GM18507 (cell line): ENCODE measurements at regions not wholly inside any gene's neighbourhood (a gene's known extent, or its start where the extent isn't known, plus 50 kb on each side); places are given as distances from the start of the nearest gene placed in this dataset.
A peak's percentile ranks its signal among the peaks of the same experiment; 100 is the strongest.

Experiments
- DNase-seq: peaks from one replicate; pipeline ENCODE4 v3.0.0; 2011; ENCODE audit warnings: low read depth; ENCODE audit not compliant: insufficient read length; ENCODE audit errors: extremely low spot score
- FAIRE-seq: peaks from 2 replicates; lab custom pipeline; 2011; peaks lifted over from hg19 to GRCh38; lab: Jason Lieb, UNC

DNA sequence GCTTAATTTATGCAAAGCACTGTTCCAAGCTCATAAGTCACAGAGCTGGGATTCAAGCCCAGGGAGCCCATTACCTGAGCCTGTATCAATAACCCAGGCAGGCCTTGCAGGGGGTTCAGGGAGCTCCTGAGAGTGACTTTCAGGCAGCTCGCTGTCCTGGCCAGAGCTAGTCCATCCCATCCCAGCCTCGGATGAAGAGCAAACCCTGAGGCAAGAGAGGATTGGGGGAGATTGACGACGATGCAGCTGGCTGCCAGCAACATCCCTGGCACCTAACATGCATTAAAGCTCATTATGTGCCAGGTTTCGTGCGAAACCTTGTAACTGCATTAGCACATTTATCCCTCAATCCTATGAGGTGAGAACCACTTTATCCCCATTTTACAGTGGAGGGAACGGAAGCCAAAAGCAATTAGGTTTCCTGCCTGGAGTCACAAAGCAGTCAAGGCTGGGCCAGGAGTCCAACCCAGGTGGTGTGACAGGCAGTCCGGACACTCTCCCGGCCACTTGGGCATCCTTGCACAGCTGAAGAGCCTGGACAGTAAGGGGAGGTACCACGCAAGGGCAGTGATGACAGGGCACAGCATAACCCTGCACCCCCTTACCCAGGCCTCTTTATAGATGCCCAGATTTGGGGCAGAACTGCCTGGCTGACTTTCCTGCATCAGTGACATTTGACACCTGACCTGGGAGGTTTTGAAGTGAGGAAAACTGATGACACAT, 129.8 kb upstream of the CHST15 start:
- no peak for DNase-seq
- FAIRE-seq: no peak

DNA sequence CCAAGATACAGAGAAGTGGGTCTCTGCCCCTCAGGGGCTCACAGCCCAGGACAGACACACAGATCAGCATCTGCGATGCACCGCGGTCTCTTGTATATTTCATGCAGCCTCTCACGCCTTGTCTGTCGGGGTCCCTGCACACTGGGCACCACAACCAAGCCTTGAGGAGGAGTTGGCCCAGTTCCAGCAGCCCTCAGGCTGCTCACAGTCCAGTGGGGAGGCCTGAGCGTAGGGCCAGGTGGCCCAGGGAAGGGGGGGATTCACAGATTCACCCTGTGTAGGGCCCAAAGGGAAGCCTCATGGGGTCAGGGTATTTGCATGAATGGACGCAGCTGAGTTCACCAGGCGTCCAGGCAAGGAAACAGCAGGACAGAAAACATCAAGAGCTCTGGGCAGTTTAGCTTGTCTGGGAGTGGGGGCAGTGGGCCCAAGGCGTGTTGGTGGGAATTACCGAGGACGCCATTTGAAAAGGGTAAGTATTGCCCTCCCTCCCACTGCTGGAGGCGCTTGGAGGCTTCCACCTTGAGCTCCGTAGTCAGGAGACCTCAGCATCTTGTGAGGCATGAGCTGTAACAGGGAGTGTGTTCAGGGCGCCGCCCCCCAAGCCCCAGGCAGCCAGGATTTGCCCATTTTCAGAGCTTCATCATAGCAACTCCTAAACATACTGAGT, 129.1 kb upstream of the CHST15 start:
- DNase-seq: no peak
- no peak for FAIRE-seq

DNA sequence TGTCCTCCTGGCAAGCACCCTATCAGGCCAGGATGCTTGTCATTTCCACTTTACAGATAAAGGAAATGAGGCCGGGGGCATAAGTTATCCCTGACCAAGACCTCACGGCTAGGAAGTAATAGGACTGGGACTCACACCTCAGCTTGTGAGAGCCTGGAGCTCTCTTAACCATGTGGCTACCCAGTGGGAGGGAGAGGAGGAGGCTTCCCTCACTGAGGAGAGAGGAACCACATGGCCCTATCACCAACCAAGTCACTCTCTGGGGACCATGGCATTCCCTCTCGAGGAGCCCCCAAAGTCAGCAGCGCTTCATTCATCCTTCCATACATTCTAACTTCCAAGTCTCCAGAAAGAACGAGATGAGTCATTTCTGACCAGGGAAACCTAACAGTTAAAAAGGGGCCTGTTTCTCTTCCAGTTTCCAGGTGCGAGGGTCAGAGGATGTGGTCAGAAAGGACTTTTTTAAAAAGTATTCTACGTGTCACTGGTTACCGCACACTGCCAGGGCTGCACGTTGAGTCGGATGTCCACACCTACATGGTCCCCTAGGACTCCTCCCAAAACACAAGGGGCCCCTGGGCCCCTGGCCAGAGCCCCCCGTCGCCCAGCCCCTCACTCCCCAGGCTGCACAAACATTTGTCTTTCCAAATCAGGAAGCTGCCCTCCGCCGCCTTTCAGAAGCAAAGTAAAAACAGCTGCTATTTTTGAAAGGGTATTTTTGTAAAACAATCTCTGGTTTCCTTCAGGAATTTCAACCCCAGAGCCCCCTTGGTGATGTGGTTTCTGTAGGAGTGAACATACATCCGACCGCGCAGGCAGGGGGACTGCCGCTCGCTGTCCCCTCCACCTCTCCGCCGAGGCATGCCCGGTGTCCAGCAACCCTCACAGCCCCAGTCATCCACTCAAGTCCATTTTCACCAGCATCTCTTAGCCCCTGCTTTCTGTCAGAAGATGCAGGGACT, 128.2 kb upstream of the CHST15 start:
- DNase-seq: peak; percentile 58
- FAIRE-seq: no peak

DNA sequence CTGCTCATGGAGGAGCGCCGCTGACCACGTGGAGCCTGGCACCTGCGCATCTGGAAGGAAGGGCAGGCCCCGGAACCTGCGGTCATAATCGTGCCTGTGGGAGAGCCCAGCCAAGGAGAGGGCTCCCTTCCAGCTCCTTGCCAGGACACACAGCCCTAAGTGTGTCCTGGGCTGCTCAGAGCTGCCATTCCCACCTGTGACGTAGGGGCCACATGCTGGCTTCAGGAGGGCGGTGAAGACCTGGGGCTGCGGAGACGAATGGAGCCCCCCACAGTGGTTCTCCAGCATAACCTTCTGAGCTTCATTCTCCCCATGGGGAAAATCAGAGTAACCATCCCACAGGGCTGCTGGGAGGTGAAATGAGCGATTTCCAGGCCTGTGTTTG, 127.6 kb upstream of the CHST15 start:
- no peak for FAIRE-seq
- DNase-seq: no peak

DNA sequence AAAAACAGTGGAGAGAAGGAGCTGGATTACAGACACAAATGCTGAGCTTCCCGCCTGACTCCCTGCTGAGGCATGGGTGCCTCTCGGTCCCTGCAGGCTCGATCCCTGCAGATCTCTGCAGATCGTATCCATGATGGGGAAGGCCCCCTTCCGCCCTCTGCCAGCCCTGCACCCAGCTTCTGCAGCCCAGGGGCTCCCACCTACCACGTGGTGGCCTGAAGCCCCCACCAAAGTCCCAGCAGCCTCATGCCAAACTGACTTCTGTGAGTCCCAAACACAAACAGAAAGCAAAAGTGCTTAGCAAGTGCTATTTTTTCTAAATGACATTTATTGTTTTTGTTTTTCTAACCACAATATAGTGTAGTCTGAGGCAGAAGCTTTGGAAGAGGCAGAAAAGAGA, 127.1 kb upstream of the CHST15 start:
- FAIRE-seq (no peak), DNase-seq (no peak)

DNA sequence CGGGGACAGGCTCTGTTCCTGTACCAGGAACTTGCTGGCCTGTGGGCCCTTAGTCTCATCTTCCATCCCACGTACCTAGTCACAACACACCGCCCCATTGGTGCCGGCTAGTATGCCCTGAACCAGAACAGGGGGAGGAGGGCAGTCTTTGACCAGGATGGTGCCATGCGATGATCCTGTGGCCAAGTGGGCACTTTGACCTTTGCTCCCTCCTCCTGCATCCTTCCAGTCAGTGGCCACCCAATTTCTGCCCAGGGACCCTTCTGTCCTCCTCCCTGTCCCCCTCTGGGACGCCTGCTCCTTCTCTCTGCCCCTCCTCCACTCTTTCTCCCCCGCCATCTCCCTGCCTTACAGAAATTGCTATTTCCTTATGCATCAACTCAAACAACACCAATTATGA, 126.3 kb upstream of the CHST15 start:
- DNase-seq: no peak
- FAIRE-seq: no peak

DNA sequence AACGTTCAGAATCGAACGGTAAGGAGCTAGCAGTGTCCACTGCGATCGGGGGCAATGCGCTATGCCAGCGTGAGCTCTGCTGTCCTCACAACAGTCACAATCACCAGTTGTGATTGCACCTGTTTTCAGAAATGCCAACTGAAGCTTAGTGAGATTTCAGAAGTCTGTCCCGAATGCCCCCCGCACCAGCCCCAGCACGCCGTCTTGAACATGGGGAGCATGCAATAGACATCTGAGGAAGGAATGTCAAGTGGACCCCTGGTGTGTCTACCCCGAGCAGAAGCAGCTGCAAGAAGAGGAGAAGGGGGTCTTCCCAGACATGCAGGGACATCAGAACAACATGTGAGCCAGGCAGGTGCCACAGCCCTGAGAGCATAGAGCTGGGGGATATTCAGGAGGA, 125.7 kb upstream of the CHST15 start:
- no peak for DNase-seq
- FAIRE-seq: no peak

DNA sequence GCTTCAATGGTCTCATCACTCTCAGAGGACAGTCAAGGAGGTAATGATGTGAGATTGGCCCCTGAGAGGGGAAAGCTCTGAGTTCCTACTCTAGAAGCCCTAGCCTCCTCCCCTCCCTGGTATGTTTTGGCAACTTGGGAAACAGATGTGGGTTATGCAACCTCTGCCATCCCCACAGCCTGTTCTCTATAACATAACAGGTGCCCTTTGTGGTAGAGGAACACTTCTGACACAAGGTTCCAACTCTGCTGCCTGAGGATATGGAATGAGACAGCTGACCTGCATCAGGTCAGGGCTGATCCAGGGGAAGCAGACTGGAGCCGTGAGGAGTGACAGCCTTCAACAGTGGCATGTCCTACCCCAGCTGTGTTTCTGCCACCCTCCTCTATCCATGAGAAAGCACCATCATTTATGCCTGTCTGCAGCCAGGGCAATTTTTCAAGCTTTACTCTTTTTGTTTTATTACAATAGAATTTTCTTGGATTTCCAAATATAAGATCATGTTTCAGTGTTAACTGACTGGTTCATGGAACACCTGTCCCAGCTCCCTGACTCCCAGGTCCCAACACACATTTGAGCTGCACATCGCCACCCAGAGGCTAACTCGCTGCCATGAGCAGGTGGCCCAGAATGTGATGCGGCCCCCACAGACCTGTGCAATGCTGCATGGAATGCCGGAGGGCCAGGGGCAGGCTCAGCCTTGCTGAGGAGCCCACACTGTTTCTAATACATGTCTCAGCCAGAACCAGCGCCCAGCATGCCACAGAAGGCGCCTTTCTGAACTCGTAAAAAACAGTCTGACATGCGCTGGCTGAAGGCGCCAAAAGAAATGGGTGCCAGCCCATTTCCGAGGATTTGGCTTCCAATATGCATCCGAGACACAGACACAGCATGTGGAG, 124.8 kb upstream of the CHST15 start:
- FAIRE-seq (no peak), DNase-seq (no peak)

DNA sequence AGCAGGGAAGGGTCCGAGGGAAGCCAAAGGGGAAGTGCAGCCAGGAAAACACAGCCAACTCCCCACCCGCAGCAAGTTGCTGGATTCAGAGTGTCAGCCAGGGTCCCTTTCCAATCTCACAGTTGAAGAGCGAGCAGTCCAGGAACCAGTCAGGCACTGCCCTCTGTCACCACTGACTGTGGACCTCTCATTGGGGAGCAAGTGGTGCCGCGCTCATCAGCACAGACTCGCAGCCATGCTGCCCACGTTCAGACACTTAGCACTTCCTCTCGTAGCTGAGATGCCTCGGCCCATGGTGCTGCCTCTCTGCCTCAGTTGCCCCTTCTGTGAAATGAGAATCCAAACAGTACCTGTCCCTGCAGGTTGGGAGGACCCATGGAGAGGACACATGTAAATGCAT, 123.6 kb upstream of the CHST15 start:
- DNase-seq: no peak

DNA sequence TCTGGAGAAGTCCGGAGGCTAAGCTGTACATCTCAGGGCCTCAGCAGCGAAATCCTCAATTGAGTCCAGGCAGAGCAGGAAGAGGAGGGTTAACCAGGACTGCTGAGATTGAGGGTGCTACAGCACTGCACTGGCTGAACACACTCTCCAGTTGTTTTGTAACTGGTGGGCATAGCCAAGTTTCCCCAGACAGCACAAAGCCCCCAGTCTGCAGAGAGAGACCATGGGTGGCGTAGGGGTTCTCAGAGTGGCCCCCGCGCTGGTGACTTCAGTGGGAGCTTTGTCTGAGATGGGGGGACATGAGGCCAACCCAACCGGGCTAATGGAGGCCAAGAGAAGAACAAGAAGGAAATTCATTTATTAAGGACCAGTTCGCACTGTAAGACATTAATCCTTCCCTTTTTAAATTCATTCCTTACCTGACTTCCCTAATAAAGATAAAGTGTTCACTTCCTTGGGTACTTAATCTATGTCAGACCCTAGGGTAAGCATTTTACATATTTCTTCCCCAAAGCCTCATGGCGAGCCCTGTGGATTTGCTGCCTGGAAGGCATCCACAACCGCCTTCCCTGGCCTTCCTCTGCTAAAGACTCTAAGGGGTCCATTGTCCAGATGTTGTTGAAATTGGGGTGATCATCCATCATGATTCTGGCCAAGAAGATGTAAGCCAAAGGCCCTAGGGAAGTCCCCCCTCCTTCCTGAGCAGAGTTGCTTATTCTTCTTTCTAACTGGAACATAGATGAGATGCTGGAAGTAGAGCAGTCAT, 121.4 kb upstream of the CHST15 start:
- DNase-seq (no peak), FAIRE-seq (no peak)

More for the DNA sequence above, 123.6 kb upstream of the CHST15 start:
- no peak for FAIRE-seq

DNA sequence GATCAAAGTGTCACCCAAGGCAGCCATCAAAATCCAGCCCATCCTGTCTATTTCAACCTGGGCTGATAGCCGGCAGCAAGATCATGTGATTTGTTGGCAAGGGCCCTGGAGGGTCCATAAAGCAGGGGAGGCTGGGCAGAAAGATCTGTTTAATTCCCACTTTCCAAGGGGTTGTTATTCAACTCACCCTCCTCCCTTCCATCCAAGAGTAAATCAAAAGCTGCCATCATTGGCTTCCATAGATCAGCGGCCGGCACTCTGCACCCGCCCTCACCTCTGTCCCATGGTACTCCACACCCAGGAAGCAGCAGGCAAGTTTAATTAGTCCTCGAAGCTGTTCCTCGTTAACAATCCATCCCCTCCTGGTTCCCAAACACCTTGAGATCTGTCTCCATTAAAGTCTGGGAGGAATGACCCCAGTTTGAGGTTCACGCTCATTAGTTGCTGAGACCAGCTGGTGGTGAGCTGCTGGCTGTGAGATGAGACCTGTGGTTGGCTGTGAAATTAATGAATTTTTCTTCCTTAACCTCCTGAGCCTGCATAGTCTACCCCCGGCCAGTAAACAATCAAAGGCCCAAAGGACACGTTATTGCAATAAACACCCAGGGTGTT, 120.6 kb upstream of the CHST15 start:
- DNase-seq (no peak), FAIRE-seq (no peak)

DNA sequence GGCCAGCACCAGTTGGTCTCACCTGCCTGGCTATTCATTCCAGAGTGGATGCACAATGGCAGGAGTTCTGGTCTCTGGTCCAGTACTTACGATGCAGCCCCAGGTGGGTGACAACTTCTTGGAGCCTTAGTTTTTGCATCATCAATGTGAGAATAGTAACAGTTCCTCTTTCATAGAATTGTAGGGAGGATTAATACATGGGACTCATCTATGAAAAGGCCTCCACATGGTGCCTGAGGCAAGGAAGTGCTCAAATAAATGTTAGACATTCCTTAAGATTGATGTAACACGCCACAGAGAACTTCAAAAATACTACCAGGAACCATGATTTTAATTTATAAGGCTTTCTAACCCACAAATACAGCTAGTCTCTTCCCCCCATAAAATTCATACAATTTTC, 120.1 kb upstream of the CHST15 start:
- no peak for FAIRE-seq
- no peak for DNase-seq

DNA sequence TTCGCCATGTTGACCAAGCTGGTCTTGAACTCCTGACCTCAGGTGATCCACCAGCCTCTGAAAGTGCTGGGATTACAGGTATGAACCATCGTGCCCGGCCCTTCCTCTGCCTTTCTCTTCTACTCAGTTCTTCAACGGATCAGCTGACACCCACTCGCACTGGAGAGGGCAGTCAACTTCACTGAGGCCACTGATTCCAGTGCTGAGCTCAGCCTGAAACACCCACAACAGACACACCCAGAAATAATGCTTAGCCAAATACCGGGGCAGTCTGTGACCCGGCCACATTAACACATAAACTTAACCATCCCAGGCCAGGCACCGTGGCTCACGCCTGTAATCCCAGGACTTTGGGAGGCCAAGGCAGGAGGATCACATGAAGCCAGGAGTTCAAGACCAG, 119.3 kb upstream of the CHST15 start:
- no peak for DNase-seq
- FAIRE-seq: no peak

DNA sequence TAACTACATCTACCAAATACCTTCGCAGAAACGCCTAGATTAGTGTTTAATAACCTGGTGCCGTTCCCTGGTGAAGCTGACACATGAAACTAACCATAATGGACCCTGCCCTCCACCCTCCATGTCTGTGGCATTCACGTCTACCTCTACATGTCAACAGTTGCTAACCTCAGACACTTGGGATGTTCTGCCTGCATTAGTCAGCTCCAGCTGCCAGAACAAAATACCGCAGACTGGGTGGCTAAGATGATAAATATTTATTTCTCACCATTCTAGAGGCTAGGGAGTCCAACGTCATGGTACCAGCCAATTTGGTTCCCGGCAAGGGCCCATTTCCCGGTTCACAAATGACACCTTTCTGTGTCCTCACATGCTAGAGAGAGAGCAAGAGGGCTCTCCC, 118.5 kb upstream of the CHST15 start:
- DNase-seq: no peak
- FAIRE-seq: no peak

DNA sequence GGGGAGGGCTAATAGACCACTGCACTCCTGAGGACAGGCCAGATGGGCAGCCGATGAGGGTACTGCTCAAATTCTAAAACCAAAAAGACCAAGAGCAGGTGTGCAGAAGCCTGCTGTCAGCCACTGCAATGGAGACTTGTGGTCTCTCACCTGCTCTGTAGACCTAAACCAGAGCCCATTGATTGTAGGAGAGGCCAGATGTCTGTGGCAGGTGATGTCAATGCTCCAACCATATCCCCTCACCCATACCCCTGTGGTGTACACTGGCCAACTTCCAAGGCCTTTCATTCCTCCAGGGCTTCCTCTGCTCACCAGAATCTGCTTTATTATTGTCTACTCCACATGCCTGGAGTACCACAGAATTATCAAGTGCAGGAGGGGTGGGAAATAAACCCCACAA, 116.9 kb upstream of the CHST15 start:
- no peak for FAIRE-seq

DNA sequence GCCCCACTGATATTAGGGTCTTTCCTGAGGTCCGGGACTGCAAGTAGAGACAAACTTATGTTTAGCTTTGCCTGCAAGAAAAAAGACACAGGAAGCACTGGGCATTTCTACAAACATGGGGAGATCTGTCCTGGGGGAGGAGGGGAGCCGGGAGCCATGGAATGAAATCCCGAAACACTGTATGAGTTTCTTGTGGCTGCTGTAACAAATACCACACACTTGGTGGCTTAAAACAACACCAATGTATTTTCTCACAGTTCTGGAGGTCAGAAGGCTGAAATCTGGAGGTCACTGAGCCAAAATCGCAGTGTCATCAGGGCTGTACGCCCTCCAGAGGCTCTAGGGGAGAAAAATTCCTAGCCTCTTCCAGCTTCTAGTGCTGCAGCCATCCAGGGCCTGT, 114.0 kb upstream of the CHST15 start:
- FAIRE-seq (no peak), DNase-seq (no peak)

More for the DNA sequence above, 116.9 kb upstream of the CHST15 start:
- DNase-seq: no peak

DNA sequence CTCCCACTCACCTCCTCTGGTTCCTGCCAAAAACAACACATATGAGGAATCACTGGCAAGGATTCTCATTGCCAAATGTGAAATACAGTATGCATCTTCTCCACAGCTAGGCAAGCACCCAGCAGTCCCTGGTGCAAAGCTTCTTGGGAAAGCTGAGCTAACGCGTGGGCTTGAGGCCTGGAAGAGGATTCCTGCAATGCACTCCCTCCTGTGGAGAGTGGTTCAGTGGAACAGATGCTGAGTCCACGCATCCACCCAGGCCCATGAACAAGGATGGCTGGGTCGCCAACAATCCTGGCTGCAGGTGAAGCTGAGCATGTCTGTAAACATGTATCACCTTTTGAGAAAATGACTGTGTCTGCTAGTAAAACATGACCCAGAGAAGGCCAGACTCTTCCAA, 113.2 kb upstream of the CHST15 start:
- no peak for FAIRE-seq

DNA sequence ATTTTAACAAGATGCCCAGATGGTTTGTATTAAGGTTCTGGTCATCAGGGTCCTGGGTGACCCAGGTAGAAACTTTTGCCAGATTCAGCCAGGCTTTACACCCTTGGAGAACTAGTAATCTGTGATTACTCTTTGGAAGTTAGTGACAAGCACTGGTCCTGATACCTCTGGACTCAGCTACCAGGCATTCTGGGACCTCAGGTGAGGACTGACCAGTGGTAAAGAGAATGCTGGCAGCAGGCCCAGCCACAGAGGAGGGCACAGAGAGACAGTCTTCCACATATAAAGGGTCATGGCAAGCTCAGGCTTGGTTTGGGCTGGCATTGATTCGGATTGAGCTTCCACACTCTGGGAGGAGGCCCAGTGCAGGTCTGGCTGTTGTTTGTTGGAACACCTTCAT, 112.0 kb upstream of the CHST15 start:
- FAIRE-seq (no peak), DNase-seq (no peak)

More for the DNA sequence above, 113.2 kb upstream of the CHST15 start:
- no peak for DNase-seq
